ENCODE measurements at regions not wholly inside any gene's neighbourhood (a gene's known extent, or its start where the extent isn't known, plus 50 kb on each side); places are given as distances from the start of the nearest gene placed in this dataset.

- TF ChIP-seq WRNIP1 (IDR thresholded peaks at IDR 0.05; ENCODE audit: borderline replicate concordance, low read depth, low read length) (no peak), E2F8 (IDR thresholded peaks at IDR 0.05; ENCODE audit: low read depth, partially characterized antibody) (no peak), IRF5 (IDR thresholded peaks at IDR 0.05; ENCODE audit: borderline replicate concordance) (no peak), ZNF384 (IDR thresholded peaks at IDR 0.05; ENCODE audit: borderline replicate concordance, low read depth, low read length) (no peak), SP1 (IDR thresholded peaks at IDR 0.05; ENCODE audit: low read depth, low read length) (no peak)
These were observed 238.1 kb upstream of the SLC8A1 start (continued) for GRCh38 chr2:40690036-40690435.

GRCh38 chr2:40690525-40690924, 238.6 kb upstream of the SLC8A1 start:
- Histone ChIP-seq H3K9me3 (replicated peaks; ENCODE audit: control insufficient read depth, insufficient read depth, low read length) (no peaks in the 10 kb centered on the region), H3K27me3 (replicated peaks in 1 of 2; ENCODE audit: control insufficient read depth in 2 of 2, insufficient read depth in 2 of 2, low read length in 1 of 2) (no peaks in the 10 kb centered on the region), H3K9ac (ENCODE audit: control insufficient read depth, insufficient read depth, low read length) (no peak overlapping the region), H3K4me3 (no peak overlapping the region), H3K36me3 (ENCODE audit: control insufficient read depth in 2 of 2, insufficient read depth in 2 of 2, low read length in 1 of 2) (no peaks in the 10 kb centered on the region), H3K27ac (ENCODE audit: control insufficient read depth, insufficient read depth) (no peak overlapping the region), H3K4me2 (ENCODE audit: control insufficient read depth, insufficient read depth) (no peak overlapping the region), H4K20me1 (ENCODE audit: control insufficient read depth, insufficient read depth) (no peaks in the 10 kb centered on the region), H3K79me2 (ENCODE audit: control insufficient read depth, insufficient read depth, low read length) (no peaks in the 10 kb centered on the region), H2AFZ (ENCODE audit: control insufficient read depth, low read depth, low read length) (no peak overlapping the region), H3K4me1 (ENCODE audit: control insufficient read depth, insufficient read depth, low read length) (no peaks in the 10 kb centered on the region)
- no peak for DNase-seq (ENCODE audit: low read depth, low spot score)
- CTCF ChIA-PET: interaction anchor here (0.9 kb wide), 1 partner anchor 27 kb away, joined by 3 read pairs; no protein-coding TSS in a partner anchor
- WGBS (ENCODE audit: insufficient coverage, insufficient replicate concordance, low lambda C conversion rate, missing lambda C conversion rate): 13% methylated on average over 3 of the region's 3 CpGs
- RAD21 ChIA-PET (ENCODE audit: unreplicated experiment): no interaction called here
- intact Hi-C loops (cut with micrococcal nuclease; ENCODE audit: unreplicated experiment): no loop called here
- FAIRE-seq: no peak
- no TSS peak for BruUV-seq (replicated peaks)
- no peak for ATAC-seq
- POLR2A ChIA-PET: no interaction called here
- SMC1A ChIA-PET (ENCODE audit: uncharacterized antibody, unreplicated experiment): interaction anchor here (0.6 to 1.5 kb wide), 3 partner anchors 8 to 780 kb away, joined by 3 read pairs; no protein-coding TSS in a partner anchor
- in situ Hi-C loops (cut with MboI): no loop called here
- TF ChIP-seq BCL11A (IDR thresholded peaks at IDR 0.05; ENCODE audit: low read depth, low read length) (no peak), USF1 (IDR thresholded peaks at IDR 0.05; ENCODE audit: borderline replicate concordance, extremely low read length, insufficient read depth, low read depth, low read length) (no peak), CUX1 (IDR thresholded peaks at IDR 0.05; ENCODE audit: insufficient replicate concordance, low read depth, low read length) (no peak), ASH2L (IDR thresholded peaks at IDR 0.05; ENCODE audit: borderline replicate concordance, low read depth) (no peak), ZBTB33 (IDR thresholded peaks at IDR 0.05) (no peak)

Data from GM12878 (cell line).